Psoas muscle (tissue), 7 donors: ENCODE measurements at regions not wholly inside any gene's neighbourhood (a gene's known extent, or its start where the extent isn't known, plus 50 kb on each side); places are given as distances from the start of the nearest gene placed in this dataset.

Source experiments
- ATAC-seq, 4 donors: fragments of 200-7000 bp; cut with Tn5 transposase; one replicate each; pipeline ENCODE4 v1.9.1; 2020; ENCODE audit warnings: moderate library complexity in 3 of 4, mild to moderate bottlenecking in 2 of 4
- DNase-seq, 2 donors: peaks; one replicate each; pipeline ENCODE4 v3.0.0-alpha.2; 2020
- H3K27ac ChIP-seq: fragments of 200-600 bp; one replicate; pipeline ENCODE4 v1.8.0; 2022
- H3K27me3 ChIP-seq, 3 donors: fragments of 200-600 bp in 1 of 3; one replicate each; pipeline versions ENCODE4 v1.6.1 to v1.8.0; 2013 to 2022; ENCODE audit warnings: low read length in 2 of 3, mild to moderate bottlenecking in 2 of 3, moderate library complexity in 1 of 3; ENCODE audit not compliant: insufficient read depth in 3 of 3
- H3K36me3 ChIP-seq, 2 donors: fragments of 200-600 bp in 1 of 2; one replicate each; pipeline versions ENCODE4 v1.6.1 to v1.8.0; 2013 to 2022; ENCODE audit warnings: low read depth in 1 of 2, mild to moderate bottlenecking in 1 of 2, moderate library complexity in 1 of 2; ENCODE audit not compliant: insufficient read depth in 1 of 2
- H3K4me1 ChIP-seq: fragments of 200-600 bp; one replicate; pipeline ENCODE4 v1.8.0; 2022
- H3K4me3 ChIP-seq: fragments of 200-600 bp; one replicate; pipeline ENCODE4 v1.8.0; 2022; ENCODE audit warnings: mild to moderate bottlenecking
- H3K9me3 ChIP-seq: fragments of 200-600 bp; one replicate; pipeline ENCODE4 v1.8.0; 2022
- WGBS, 3 donors: extraction: QIAGEN DNeasy Blood & Tissue Kit; methylation state at CpG; one replicate each; pipeline versions ENCODE4 v1.1.6 to v1.1.7; 2013; 5-methylcytosine and 5-hydroxymethylcytosine counted together
- intact Hi-C, 2 donors: fragments of 100-400 bp; cut with DNase I; formaldehyde crosslinking; loops; one replicate each; pipeline versions ENCODE4 v1.11.0 to v1.14.2; 2022
- TF ChIP-seq, protein P1 (sequence below): fragments of 200-600 bp; IDR thresholded peaks from one replicate; pipeline ENCODE4 v1.8.0; 2022; ENCODE audit warnings: antibody characterized with exemption
- donor health status: healthy with polysubstance abuse.
- donor health status: DM: no; HTN: no; CAD: no; lungs with moderate emphysema.
- donor health status: Bipolar disorder and iron deficiency.
- donor health status: healthy.
- donor health status: DM: yes; HTN: yes; CAD: no.
- donor health status: DM: no; HTN: no; CAD: no.
- donor health status: DM: yes; HTN: yes; CAD: no.

DNA sequence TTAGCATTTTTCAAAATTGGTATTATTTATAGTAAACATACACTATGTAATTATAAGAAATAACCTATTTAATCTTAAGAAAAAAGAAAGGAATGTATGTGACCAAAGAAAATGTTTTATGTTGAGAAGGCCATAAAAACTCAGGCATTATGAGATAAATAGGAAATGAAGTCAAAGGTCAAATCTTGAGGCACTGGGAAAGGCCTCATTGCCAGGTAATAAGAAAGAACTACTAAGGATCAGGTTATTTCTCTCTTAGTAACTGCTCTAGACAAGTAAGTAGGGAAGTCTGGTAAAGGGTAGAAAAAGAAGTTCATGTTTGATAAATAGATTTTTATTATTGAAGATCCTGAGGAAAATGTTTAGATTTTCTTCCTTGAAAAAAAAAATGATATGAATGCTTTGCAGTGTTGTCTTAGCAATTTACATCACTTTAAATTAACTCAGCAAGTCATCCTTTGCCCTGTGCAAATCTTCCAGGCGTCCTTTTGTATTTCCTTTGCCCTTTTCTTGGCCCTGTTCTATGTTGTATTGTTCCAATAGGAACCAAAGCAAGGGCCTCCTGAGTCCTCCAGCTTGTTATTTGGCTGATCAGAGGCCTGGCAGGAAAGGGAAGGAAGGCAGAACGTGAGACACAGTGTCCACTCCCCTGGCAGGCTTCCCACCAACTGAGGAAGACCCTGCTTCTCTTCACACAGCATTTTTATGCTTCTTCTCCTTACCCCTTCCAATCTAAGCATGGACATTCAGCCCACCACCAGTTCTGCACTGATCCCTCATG lies 260.4 kb upstream of the MIR17HG start:
- Histone ChIP-seq H3K36me3 (no peaks in the 10 kb centered on the region), H3K4me1 (no peaks in the 10 kb centered on the region), H3K9me3 (no peaks in the 10 kb centered on the region), H3K27me3 (no peaks in the 10 kb centered on the region), H3K4me3 (no peak overlapping the region), H3K27ac (no peak overlapping the region)
- DNase-seq = no peak
- ATAC-seq = no peak
- intact Hi-C loops = no loop called here
- 31 to 49% (median 35%) methylated on average over 2 of the region's 2 CpGs for WGBS, 3 donors
- TF ChIP-seq, protein P1, sequence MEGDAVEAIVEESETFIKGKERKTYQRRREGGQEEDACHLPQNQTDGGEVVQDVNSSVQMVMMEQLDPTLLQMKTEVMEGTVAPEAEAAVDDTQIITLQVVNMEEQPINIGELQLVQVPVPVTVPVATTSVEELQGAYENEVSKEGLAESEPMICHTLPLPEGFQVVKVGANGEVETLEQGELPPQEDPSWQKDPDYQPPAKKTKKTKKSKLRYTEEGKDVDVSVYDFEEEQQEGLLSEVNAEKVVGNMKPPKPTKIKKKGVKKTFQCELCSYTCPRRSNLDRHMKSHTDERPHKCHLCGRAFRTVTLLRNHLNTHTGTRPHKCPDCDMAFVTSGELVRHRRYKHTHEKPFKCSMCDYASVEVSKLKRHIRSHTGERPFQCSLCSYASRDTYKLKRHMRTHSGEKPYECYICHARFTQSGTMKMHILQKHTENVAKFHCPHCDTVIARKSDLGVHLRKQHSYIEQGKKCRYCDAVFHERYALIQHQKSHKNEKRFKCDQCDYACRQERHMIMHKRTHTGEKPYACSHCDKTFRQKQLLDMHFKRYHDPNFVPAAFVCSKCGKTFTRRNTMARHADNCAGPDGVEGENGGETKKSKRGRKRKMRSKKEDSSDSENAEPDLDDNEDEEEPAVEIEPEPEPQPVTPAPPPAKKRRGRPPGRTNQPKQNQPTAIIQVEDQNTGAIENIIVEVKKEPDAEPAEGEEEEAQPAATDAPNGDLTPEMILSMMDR = no peak

GRCh38 chr13:91097269-91097668 lies 250.2 kb upstream of the MIR17HG start:
- WGBS, 3 donors = 75 to 92% (median 80%) methylated on average over 5 of the region's 5 CpGs
- ATAC-seq (no peak), DNase-seq (no peak)
- H3K27me3 ChIP-seq = no peaks in the 10 kb centered on the region
- intact Hi-C loops = no loop called here
- H3K9me3 ChIP-seq = no peaks in the 10 kb centered on the region
- no peaks in the 10 kb centered on the region for H3K4me1 ChIP-seq
- TF ChIP-seq, protein P1 = no peak
- no peaks in the 10 kb centered on the region for H3K36me3 ChIP-seq
- H3K27ac ChIP-seq = no peak overlapping the region
- no peak overlapping the region for H3K4me3 ChIP-seq

- ATAC-seq (no peak), DNase-seq (no peak)
- H3K4me1 ChIP-seq = no peaks in the 10 kb centered on the region
- WGBS, 3 donors = 88 to 100% (median 92%) methylated on average over 1 of the region's 1 CpG
- intact Hi-C loops = no loop called here
- no peaks in the 10 kb centered on the region for H3K9me3 ChIP-seq
- no peak overlapping the region for H3K4me3 ChIP-seq
- TF ChIP-seq, protein P1 = no peak
- H3K36me3 ChIP-seq = no peaks in the 10 kb centered on the region
- no peaks in the 10 kb centered on the region for H3K27me3 ChIP-seq
- H3K27ac ChIP-seq = no peak overlapping the region
These were observed 247.6 kb upstream of the MIR17HG start for GRCh38 chr13:91099877-91100276.

DNA sequence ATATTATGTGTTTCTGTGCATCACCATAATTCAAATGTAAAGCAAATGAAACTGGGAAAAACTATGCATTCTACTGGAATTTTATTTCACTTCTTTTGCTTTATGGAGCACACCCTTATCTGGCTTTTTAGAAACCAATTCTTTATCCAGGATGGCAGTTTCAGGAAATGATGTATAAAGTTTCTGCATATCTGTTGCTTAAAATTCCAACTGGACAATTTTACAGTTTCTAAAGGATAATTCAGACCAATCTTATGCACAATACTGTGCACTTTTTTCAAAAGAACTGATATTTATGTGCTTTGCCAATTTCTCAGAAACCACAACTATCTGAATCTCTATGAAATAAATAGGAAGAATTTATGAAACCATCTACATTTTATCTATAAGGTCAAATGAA lies 246.5 kb upstream of the MIR17HG start:
- no peak for ATAC-seq
- H3K36me3 ChIP-seq = no peaks in the 10 kb centered on the region
- TF ChIP-seq, protein P1 = no peak
- H3K4me3 ChIP-seq = no peak overlapping the region
- no peaks in the 10 kb centered on the region for H3K27me3 ChIP-seq
- intact Hi-C loops = no loop called here
- DNase-seq = no peak
- no peaks in the 10 kb centered on the region for H3K4me1 ChIP-seq
- H3K9me3 ChIP-seq = no peaks in the 10 kb centered on the region
- H3K27ac ChIP-seq = no peak overlapping the region

GRCh38 chr13:91101381-91101780 lies 246.1 kb upstream of the MIR17HG start:
- H3K4me3 ChIP-seq = no peak overlapping the region
- no peaks in the 10 kb centered on the region for H3K27me3 ChIP-seq
- H3K4me1 ChIP-seq = no peaks in the 10 kb centered on the region
- intact Hi-C loops = no loop called here
- 33 to 43% (median 38%) methylated on average over 2 of the region's 2 CpGs for WGBS, 3 donors
- no peak for ATAC-seq
- no peaks in the 10 kb centered on the region for H3K9me3 ChIP-seq
- no peak for DNase-seq
- TF ChIP-seq, protein P1 = no peak
- no peaks in the 10 kb centered on the region for H3K36me3 ChIP-seq
- no peak overlapping the region for H3K27ac ChIP-seq
